Progenitor cell of endocrine pancreas (in vitro differentiated cells): ENCODE measurements at regions not wholly inside any gene's neighbourhood (a gene's known extent, or its start where the extent isn't known, plus 50 kb on each side); places are given as distances from the start of the nearest gene placed in this dataset.
"Not testable (repeated sequence)": the region's sequence is repeated elsewhere in the genome, so short reads cannot be mapped to it uniquely, and the experiment has no call there.

Experiments
- DNase-seq: peaks from one replicate; pipeline ENCODE4 v3.0.0; 2021; ENCODE audit warnings: low spot score; ENCODE audit not compliant: unreplicated experiment
- H3K27ac Mint-ChIP-seq: 2 replicates; pipeline ENCODE4 v1.8.0; 2021; ENCODE audit warnings: mild to moderate bottlenecking, moderate library complexity, mixed read lengths
- H3K27me3 Mint-ChIP-seq: 2 replicates; pipeline ENCODE4 v1.8.0; 2021; ENCODE audit warnings: mixed read lengths
- H3K36me3 Mint-ChIP-seq: 2 replicates; pipeline ENCODE4 v1.8.0; 2022; ENCODE audit warnings: mixed read lengths; ENCODE audit not compliant: insufficient read depth
- H3K4me1 Mint-ChIP-seq: 2 replicates; pipeline ENCODE4 v1.8.0; 2021; ENCODE audit warnings: low read depth, mixed read lengths
- H3K4me3 Mint-ChIP-seq: 2 replicates; pipeline ENCODE4 v1.8.0; 2021; ENCODE audit warnings: low read depth, mild to moderate bottlenecking, moderate library complexity, mixed read lengths
- H3K9me3 Mint-ChIP-seq: 2 replicates; pipeline ENCODE4 v1.8.0; 2021; ENCODE audit warnings: low read depth, mixed read lengths
- CTCF ChIP-seq: fragments of 200-600 bp; sonication (generic); IDR thresholded peaks from one replicate; pipeline ENCODE4 v1.5.0; 2021; ENCODE audit warnings: antibody characterized with exemption, mild to moderate bottlenecking; ENCODE audit not compliant: unreplicated experiment

DNA sequence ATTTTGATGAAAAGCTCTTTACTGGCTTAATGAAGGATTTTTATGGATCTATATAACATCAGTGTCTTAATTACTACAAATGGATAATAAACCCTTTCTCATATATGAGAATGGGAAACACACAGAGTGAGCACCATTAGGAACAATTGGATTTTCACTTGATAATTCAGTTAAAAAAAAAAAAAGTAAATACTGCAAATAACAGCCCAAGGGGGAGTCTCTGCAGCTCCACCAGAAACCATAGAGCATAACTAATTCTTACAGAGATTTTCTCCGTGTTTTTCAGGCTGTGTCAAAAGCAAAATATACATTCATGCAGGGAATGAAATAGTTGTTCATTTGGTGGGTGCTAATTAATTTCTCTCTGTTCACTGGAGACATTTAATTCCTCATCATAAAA, 125.3 kb downstream of the EBLN2 start:
- Mint-ChIP-seq H3K27me3 (peaks cover 6% of the 10 kb centered on the region), H3K36me3 (no peaks in the 10 kb centered on the region), H3K27ac (no peak overlapping the region), H3K4me3 (no peak overlapping the region), H3K4me1 (no peaks in the 10 kb centered on the region), H3K9me3 (no peaks in the 10 kb centered on the region)
- DNase-seq, result no peak
- no peak for TF ChIP-seq CTCF

GRCh38 chr3:73187328-73187727, 125.9 kb downstream of the EBLN2 start:
- Mint-ChIP-seq H3K4me1 (no peaks in the 10 kb centered on the region), H3K27ac (no peak overlapping the region), H3K27me3 (peaks cover 4% of the 10 kb centered on the region), H3K4me3 (no peak overlapping the region), H3K9me3 (no peaks in the 10 kb centered on the region), H3K36me3 (no peaks in the 10 kb centered on the region)
- TF ChIP-seq CTCF, result no peak
- no peak for DNase-seq

- no peak for TF ChIP-seq CTCF
- Mint-ChIP-seq H3K9me3 (peaks cover 4% of the 10 kb centered on the region), H3K36me3 (no peaks in the 10 kb centered on the region), H3K27me3 (no peaks in the 10 kb centered on the region), H3K27ac (no peak overlapping the region), H3K4me3 (no peak overlapping the region), H3K4me1 (no peaks in the 10 kb centered on the region)
- no peak for DNase-seq
These were observed 127.2 kb downstream of the EBLN2 start for GRCh38 chr3:73188707-73189106.

- DNase-seq, result no peak
- no peaks in the 10 kb centered on the region for H3K27me3 Mint-ChIP-seq
- no peak overlapping the region for H3K27ac Mint-ChIP-seq
- no peaks in the 10 kb centered on the region for H3K36me3 Mint-ChIP-seq
- TF ChIP-seq CTCF, result peak; percentile 33
- no peak overlapping the region for H3K4me3 Mint-ChIP-seq
- H3K4me1 Mint-ChIP-seq, result no peaks in the 10 kb centered on the region
- peaks cover 4% of the 10 kb centered on the region for H3K9me3 Mint-ChIP-seq
These were observed 130.7 kb downstream of the EBLN2 start for GRCh38 chr3:73192036-73192738.

- H3K4me3 Mint-ChIP-seq, H3K4me1 Mint-ChIP-seq, H3K27ac Mint-ChIP-seq, H3K27me3 Mint-ChIP-seq, H3K9me3 Mint-ChIP-seq, H3K36me3 Mint-ChIP-seq, DNase-seq: not testable (repeated sequence)
These were observed 132.5 kb downstream of the EBLN2 start for GRCh38 chr3:73193943-73194342.

DNA sequence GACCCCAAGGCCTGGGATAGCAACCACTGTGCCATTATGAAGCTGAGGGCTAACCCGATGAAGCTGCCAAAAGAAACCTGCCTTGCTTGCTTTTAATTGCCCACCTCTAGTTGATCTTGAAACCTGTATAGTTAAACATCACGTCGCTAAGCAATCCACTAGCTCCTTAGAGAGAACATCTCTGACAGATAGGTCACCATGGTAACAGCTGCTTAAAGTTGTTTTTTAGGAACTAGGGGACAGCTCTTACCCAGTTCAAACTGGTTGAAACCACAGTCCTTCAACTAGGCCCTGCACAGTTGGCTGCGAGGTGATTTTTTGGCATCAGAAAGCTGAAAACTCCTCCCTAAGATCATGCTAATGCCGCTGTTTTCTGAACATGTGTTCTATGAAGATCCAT, 135.7 kb downstream of the EBLN2 start:
- Mint-ChIP-seq H3K27me3 (peaks cover 6% of the 10 kb centered on the region), H3K36me3 (no peaks in the 10 kb centered on the region), H3K4me1 (peaks cover 1% of the 10 kb centered on the region), H3K9me3 (peaks cover 4% of the 10 kb centered on the region), H3K27ac (no peak overlapping the region), H3K4me3 (no peak overlapping the region)
- no peak for DNase-seq
- TF ChIP-seq CTCF, result no peak
